ENCODE measurements at regions not wholly inside any gene's neighbourhood (a gene's known extent, or its start where the extent isn't known, plus 50 kb on each side); places are given as distances from the start of the nearest gene placed in this dataset.

DNA sequence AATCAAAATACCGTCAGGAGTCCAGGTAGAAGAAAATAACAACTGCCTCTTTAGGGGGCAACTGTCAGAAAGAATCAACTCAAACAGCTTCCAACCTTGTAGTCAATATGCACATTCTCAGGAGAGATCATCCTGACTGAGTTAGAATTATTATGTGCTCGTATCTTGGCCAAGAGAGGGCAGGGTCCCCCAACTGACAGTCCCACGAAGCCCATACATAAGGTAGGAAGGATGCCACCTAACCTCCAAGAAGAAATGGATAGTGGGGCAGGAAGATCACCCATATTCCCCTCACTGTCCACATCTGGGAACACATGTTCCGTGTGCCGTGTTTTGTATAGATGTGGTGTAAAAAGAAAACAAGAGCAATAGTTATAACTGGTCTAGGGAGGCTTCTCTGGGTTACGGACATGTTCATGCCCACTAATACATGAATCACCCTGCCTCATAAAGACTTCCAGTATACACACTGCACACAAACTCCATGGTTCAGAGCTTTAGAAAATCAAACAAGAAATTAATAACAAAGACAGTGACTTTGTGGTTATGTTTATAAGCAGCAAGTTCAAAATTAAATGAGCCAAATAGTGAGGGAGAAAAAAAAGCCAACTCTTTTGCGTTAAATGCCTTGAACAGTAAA, 295.6 kb downstream of the FGFR2 start:
- no peak overlapping the region for H3K27ac ChIP-seq (ENCODE audit: low read length)
- peaks cover 2% of the 10 kb centered on the region for H3K27me3 ChIP-seq (ENCODE audit: control insufficient read depth, insufficient read depth, low read length)
- no peak for DNase-seq
- no peaks in the 10 kb centered on the region for H3K4me1 ChIP-seq (ENCODE audit: control insufficient read depth, insufficient read depth, low read length)
- H3K4me3 ChIP-seq (ENCODE audit: low read length), result no peak overlapping the region
- no CpG with 5 or more reads among the region's 7 CpGs for WGBS (ENCODE audit: insufficient coverage)
- no peaks in the 10 kb centered on the region for H3K36me3 ChIP-seq (ENCODE audit: control insufficient read depth, insufficient read depth, low read length)
- no peaks in the 10 kb centered on the region for H3K9me3 ChIP-seq (replicated peaks; ENCODE audit: control insufficient read depth, low read depth, low read length)

DNA sequence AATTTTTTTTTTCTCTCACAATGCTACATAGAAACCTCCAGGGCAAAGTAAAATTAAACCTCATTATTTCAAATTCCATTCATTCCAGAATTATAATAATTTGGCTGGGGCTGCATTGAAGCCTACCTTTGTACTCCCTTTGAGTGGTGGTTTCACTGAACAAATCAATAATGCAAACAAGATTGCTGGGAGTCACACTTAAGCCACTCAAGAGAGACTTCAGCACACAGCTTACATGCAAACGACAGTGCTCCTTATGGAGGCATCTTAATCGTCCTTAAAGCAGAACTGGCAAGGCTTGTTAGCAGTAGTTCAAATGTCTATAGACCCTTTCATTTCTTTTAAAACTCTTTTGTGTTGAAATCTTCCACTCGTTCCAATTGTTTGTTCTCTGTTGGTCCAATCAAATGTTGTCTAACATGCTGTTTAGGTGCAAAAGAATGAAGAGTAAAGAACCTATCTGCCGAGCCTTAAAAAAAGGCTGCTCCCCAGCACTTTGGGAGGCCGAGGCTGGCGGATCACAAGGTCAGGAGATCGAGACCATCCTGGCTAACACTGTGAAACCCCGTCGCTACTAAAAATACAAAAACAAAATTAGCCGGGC, 294.9 kb downstream of the FGFR2 start:
- 92% methylated on average over 8 of the region's 10 CpGs for WGBS (ENCODE audit: insufficient coverage)
- H3K4me1 ChIP-seq (ENCODE audit: control insufficient read depth, insufficient read depth, low read length), result no peaks in the 10 kb centered on the region
- H3K27ac ChIP-seq (ENCODE audit: low read length), result no peak overlapping the region
- H3K36me3 ChIP-seq (ENCODE audit: control insufficient read depth, insufficient read depth, low read length), result no peaks in the 10 kb centered on the region
- DNase-seq, result no peak
- H3K9me3 ChIP-seq (replicated peaks; ENCODE audit: control insufficient read depth, low read depth, low read length), result no peaks in the 10 kb centered on the region
- H3K27me3 ChIP-seq (ENCODE audit: control insufficient read depth, insufficient read depth, low read length), result peaks cover 2% of the 10 kb centered on the region
- no peak overlapping the region for H3K4me3 ChIP-seq (ENCODE audit: low read length)

DNA sequence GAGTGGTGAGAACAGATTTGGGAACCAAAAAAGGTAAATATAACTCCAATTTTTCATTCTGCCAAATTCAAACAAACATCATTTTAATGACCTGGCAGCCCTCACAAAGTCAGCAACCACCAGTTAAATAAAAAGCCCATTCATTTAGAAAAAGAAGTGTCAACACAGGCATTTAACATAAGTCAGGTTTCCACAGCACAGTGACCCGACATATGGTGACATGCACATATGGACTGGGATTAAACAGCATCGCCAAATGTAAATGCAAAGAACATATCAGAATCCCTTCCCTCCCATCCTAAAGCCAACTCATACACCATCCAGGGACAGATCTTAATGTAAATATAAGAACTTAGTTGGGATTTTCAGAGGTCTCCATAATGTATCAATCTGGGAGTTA, 293.2 kb downstream of the FGFR2 start:
- no peaks in the 10 kb centered on the region for H3K9me3 ChIP-seq (replicated peaks; ENCODE audit: control insufficient read depth, low read depth, low read length)
- no peak overlapping the region for H3K4me3 ChIP-seq (ENCODE audit: low read length)
- no peak for DNase-seq
- H3K27me3 ChIP-seq (ENCODE audit: control insufficient read depth, insufficient read depth, low read length), result peaks cover 2% of the 10 kb centered on the region
- no peaks in the 10 kb centered on the region for H3K36me3 ChIP-seq (ENCODE audit: control insufficient read depth, insufficient read depth, low read length)
- H3K4me1 ChIP-seq (ENCODE audit: control insufficient read depth, insufficient read depth, low read length), result no peaks in the 10 kb centered on the region
- WGBS (ENCODE audit: insufficient coverage), result no CpG with 5 or more reads among the region's 2 CpGs
- H3K27ac ChIP-seq (ENCODE audit: low read length), result no peak overlapping the region

DNA sequence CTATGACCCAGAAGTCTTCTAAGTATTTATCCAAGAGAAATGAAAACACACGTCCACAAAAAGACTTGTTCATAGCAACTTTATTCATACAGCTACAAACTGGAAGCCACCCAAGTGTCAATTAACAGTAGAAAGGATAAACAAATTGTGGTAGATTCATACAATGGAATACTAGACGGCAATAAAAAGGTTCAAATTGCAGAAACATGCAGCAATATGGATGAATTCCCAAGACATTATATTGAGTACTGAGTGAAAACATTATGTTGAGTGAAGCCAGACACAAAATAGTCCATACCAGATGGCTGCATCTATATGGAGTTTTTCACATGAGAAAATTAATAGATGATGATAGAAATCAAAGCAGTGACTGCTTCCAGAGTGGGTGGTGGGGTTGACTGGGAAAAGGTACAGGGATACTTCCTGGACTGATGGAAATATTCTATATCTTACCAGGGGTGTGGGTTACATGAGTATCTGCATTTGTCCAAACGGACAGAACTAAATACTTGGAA, 292.0 kb downstream of the FGFR2 start:
- WGBS (ENCODE audit: insufficient coverage), result no CpG with 5 or more reads among the region's 3 CpGs
- Histone ChIP-seq H3K4me1 (ENCODE audit: control insufficient read depth, insufficient read depth, low read length) (no peaks in the 10 kb centered on the region), H3K36me3 (ENCODE audit: control insufficient read depth, insufficient read depth, low read length) (no peaks in the 10 kb centered on the region), H3K27ac (ENCODE audit: low read length) (no peak overlapping the region), H3K4me3 (ENCODE audit: low read length) (no peak overlapping the region), H3K9me3 (replicated peaks; ENCODE audit: control insufficient read depth, low read depth, low read length) (no peaks in the 10 kb centered on the region), H3K27me3 (ENCODE audit: control insufficient read depth, insufficient read depth, low read length) (peaks cover 5% of the 10 kb centered on the region)
- DNase-seq, result no peak

DNA sequence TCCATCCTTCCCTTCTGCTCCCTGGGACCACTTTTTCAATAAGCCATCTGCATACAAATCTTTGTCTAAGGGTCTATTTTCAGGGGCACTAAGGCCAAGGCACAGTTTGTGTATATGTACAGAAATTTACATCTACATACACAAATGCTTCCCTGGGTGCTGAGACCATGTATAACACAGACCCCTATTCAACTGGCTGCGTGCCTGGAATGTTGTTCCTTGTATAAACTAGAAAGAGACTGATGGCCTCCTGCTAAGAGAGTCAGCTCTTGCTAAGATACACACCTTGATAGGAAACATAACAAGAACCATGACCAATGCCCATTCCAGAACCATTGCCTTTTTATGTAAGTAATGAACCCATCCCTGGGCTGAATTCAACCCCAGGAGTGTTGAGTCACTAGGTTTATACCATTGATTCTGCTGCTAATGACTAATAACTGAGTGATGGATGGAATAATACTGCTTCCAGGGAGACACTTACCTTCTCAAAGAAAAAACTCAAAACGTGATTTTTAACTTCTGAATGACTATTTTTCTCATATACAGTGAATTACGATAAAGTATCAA, 290.7 kb downstream of the FGFR2 start:
- no peak overlapping the region for H3K4me3 ChIP-seq (ENCODE audit: low read length)
- H3K27me3 ChIP-seq (ENCODE audit: control insufficient read depth, insufficient read depth, low read length), result peaks cover 5% of the 10 kb centered on the region
- H3K27ac ChIP-seq (ENCODE audit: low read length), result no peak overlapping the region
- WGBS (ENCODE audit: insufficient coverage), result no CpG with 5 or more reads among the region's 3 CpGs
- no peaks in the 10 kb centered on the region for H3K36me3 ChIP-seq (ENCODE audit: control insufficient read depth, insufficient read depth, low read length)
- DNase-seq, result no peak
- no peaks in the 10 kb centered on the region for H3K4me1 ChIP-seq (ENCODE audit: control insufficient read depth, insufficient read depth, low read length)
- no peaks in the 10 kb centered on the region for H3K9me3 ChIP-seq (replicated peaks; ENCODE audit: control insufficient read depth, low read depth, low read length)

DNA sequence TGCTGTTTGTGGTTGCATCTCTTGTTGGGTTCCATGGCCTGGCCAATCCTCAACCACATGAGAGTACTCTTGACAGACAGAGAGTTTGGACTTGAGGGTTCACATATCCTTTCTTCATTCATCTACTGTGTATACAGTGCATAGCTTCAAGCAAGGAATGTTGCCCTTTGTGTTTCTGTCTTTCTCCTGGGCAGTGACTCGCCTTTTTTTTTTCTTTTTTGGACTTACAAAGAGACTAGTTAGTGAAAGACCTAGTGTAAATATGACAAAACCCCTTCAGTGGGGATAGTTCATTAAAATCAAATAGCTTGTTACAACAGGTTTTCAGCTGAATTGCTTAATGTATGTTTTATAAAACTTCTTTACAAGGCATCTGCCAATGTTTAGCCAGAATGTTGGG, 290.2 kb downstream of the FGFR2 start:
- Histone ChIP-seq H3K27me3 (ENCODE audit: control insufficient read depth, insufficient read depth, low read length) (peaks cover 5% of the 10 kb centered on the region), H3K27ac (ENCODE audit: low read length) (no peak overlapping the region), H3K4me1 (ENCODE audit: control insufficient read depth, insufficient read depth, low read length) (no peaks in the 10 kb centered on the region), H3K9me3 (replicated peaks; ENCODE audit: control insufficient read depth, low read depth, low read length) (no peaks in the 10 kb centered on the region), H3K36me3 (ENCODE audit: control insufficient read depth, insufficient read depth, low read length) (no peaks in the 10 kb centered on the region), H3K4me3 (ENCODE audit: low read length) (no peak overlapping the region)
- WGBS (ENCODE audit: insufficient coverage), result no CpG with 5 or more reads among the region's 1 CpG
- DNase-seq, result no peak

DNA sequence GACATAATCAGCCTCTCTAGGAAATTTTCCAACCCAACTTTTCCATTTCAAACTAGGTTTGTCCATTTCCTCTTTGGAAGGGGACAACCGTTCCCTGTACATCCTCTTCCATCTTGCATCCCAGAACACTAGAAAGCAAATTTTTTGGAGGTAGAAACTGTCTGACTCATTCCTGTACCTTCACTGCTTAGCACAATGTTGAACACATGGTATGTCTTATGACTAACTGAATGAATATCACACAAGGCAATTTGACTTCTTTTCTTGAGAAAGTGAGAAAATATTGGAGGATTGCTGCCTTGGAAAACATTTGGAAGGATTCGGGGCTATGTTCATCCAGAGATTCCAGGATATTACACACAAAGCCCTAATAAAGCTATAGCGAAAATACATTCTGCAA, 289.1 kb downstream of the FGFR2 start:
- DNase-seq, result peak; percentile 21
- Histone ChIP-seq H3K9me3 (replicated peaks; ENCODE audit: control insufficient read depth, low read depth, low read length) (no peaks in the 10 kb centered on the region), H3K36me3 (ENCODE audit: control insufficient read depth, insufficient read depth, low read length) (no peaks in the 10 kb centered on the region), H3K4me1 (ENCODE audit: control insufficient read depth, insufficient read depth, low read length) (no peaks in the 10 kb centered on the region), H3K4me3 (ENCODE audit: low read length) (no peak overlapping the region), H3K27ac (ENCODE audit: low read length) (no peak overlapping the region), H3K27me3 (ENCODE audit: control insufficient read depth, insufficient read depth, low read length) (peaks cover 7% of the 10 kb centered on the region)
- WGBS (ENCODE audit: insufficient coverage), result 67% methylated on average over 1 of the region's 3 CpGs

DNA sequence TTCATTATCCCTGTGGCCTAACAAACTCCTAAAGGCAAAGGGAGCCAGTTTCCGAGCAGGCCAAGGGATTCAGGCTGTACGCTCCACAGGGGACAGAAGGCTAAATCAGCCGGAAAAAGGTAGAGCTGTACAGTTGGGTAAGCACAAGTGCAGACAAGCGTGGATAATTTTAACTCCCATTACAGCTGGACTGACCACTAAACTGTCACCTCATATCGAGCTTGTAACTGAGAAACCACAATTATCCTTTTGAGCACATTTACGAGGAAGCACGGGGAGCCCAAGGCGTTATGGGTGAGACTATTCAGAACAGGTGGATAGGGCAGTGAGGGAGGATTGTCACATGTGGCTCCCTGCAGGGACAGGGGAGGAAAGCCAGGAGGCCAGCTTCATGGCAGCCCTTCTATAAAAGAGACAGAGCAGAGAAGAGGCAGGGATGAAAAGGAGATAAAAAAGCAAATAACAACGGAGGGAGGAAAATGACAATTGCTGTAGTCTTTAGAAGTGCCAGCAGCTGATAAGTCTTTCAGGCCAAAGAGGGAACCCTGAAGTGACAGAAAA, 288.0 kb downstream of the FGFR2 start:
- no peak overlapping the region for H3K4me3 ChIP-seq (ENCODE audit: low read length)
- no peaks in the 10 kb centered on the region for H3K4me1 ChIP-seq (ENCODE audit: control insufficient read depth, insufficient read depth, low read length)
- DNase-seq, result no peak
- no peak overlapping the region for H3K27ac ChIP-seq (ENCODE audit: low read length)
- no peaks in the 10 kb centered on the region for H3K36me3 ChIP-seq (ENCODE audit: control insufficient read depth, insufficient read depth, low read length)
- H3K27me3 ChIP-seq (ENCODE audit: control insufficient read depth, insufficient read depth, low read length), result peaks cover 7% of the 10 kb centered on the region
- no peaks in the 10 kb centered on the region for H3K9me3 ChIP-seq (replicated peaks; ENCODE audit: control insufficient read depth, low read depth, low read length)
- 25% methylated on average over 4 of the region's 9 CpGs for WGBS (ENCODE audit: insufficient coverage)

DNA sequence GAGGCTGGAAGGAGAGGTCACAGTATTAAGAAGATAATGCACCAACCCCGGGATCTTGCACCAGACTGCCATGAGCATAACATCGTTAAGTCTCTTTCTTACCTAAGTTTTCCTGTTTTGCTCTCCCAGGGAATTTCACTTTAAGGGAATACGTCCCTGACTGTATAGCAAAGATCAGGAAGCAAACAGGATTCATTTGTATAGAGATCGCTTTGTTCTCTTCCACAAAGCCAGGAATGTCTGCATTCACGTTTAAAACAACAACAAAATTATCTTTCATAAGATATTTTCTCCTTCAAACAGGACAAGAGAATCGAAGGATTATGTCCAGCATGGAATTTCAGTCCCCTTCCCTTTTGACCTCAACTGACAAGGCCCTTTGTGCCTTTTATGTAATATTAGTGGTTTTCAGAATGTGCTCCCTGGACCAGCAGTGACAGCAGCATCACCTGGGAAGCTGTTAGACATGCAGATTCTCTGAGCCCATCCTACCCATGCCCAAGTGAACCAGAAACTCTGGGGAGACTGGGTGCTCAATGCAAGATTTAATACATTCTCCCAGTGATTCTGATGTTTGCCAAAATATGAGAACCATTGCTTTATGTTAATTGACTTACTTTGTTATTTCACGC, 286.3 kb downstream of the FGFR2 start:
- H3K36me3 ChIP-seq (ENCODE audit: control insufficient read depth, insufficient read depth, low read length), result no peaks in the 10 kb centered on the region
- WGBS (ENCODE audit: insufficient coverage), result 50% methylated on average over 3 of the region's 7 CpGs
- no peak overlapping the region for H3K27ac ChIP-seq (ENCODE audit: low read length)
- no peak overlapping the region for H3K4me3 ChIP-seq (ENCODE audit: low read length)
- H3K4me1 ChIP-seq (ENCODE audit: control insufficient read depth, insufficient read depth, low read length), result no peaks in the 10 kb centered on the region
- H3K9me3 ChIP-seq (replicated peaks; ENCODE audit: control insufficient read depth, low read depth, low read length), result no peaks in the 10 kb centered on the region
- no peak for DNase-seq
- peaks cover 5% of the 10 kb centered on the region for H3K27me3 ChIP-seq (ENCODE audit: control insufficient read depth, insufficient read depth, low read length)

DNA sequence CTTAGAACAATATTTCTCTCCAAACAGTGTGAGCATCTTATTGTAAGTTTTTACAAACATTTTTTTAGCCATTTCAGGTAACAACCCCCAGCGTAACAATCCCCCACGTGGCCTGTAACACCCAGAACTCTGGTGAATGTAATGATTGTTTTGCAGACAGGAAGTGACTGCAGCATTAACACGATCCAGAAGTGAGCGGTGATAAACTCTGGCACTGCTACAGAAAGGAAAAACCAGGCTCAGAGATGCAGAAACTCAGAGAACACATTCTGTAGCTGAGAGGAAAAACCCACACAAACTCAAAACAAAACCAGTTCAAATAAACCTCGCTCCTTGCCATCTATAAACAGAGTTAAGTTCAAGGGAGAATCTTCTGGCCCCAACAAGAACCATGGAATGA, 285.7 kb downstream of the FGFR2 start:
- Histone ChIP-seq H3K27me3 (ENCODE audit: control insufficient read depth, insufficient read depth, low read length) (peaks cover 5% of the 10 kb centered on the region), H3K36me3 (ENCODE audit: control insufficient read depth, insufficient read depth, low read length) (no peaks in the 10 kb centered on the region), H3K9me3 (replicated peaks; ENCODE audit: control insufficient read depth, low read depth, low read length) (no peaks in the 10 kb centered on the region), H3K4me1 (ENCODE audit: control insufficient read depth, insufficient read depth, low read length) (no peaks in the 10 kb centered on the region), H3K27ac (ENCODE audit: low read length) (no peak overlapping the region), H3K4me3 (ENCODE audit: low read length) (no peak overlapping the region)
- peak; percentile 12 for DNase-seq
- WGBS (ENCODE audit: insufficient coverage), result no CpG with 5 or more reads among the region's 5 CpGs
